ENCODE measurements at regions not wholly inside any gene's neighbourhood (a gene's known extent, or its start where the extent isn't known, plus 50 kb on each side); places are given as distances from the start of the nearest gene placed in this dataset.

- Histone ChIP-seq H3K9ac (ENCODE audit: low read depth in 1 of 2, low read length in 2 of 2) (no peak overlapping the region), H3K27me3 (ENCODE audit: control insufficient read depth in 1 of 2, insufficient read depth in 2 of 2, low read length in 2 of 2) (no peaks in the 10 kb centered on the region), H3K9me3 (ENCODE audit: control insufficient read depth in 1 of 2, low read length in 2 of 2) (no peaks in the 10 kb centered on the region)
Measured at GRCh38 chr9:95620722-95621121, 104.0 kb upstream of the PTCH1 start.

GRCh38 chr9:95620314-95620713 is 103.5 kb upstream of the PTCH1 start:
- no peak overlapping the region for H3K4me3 ChIP-seq (ENCODE audit: low read depth in 1 of 2, low read length in 2 of 2)
- no peaks in the 10 kb centered on the region for H3K4me1 ChIP-seq (ENCODE audit: control insufficient read depth in 1 of 2, insufficient read depth in 2 of 2, low read length in 2 of 2)
- H3K9me3 ChIP-seq (ENCODE audit: control insufficient read depth in 1 of 2, low read length in 2 of 2), result no peaks in the 10 kb centered on the region
- no peaks in the 10 kb centered on the region for H3K27me3 ChIP-seq (ENCODE audit: control insufficient read depth in 1 of 2, insufficient read depth in 2 of 2, low read length in 2 of 2)
- H3K9ac ChIP-seq (ENCODE audit: low read depth in 1 of 2, low read length in 2 of 2), result no peak overlapping the region
- H3K27ac ChIP-seq (ENCODE audit: low read depth, low read length), result no peak overlapping the region
- H3K36me3 ChIP-seq (ENCODE audit: control insufficient read depth in 1 of 2, insufficient read depth in 2 of 2, low read length in 2 of 2), result no peaks in the 10 kb centered on the region

More at GRCh38 chr9:95620722-95621121, 104.0 kb upstream of the PTCH1 start:
- H3K4me1 ChIP-seq (ENCODE audit: control insufficient read depth in 1 of 2, insufficient read depth in 2 of 2, low read length in 2 of 2), result no peaks in the 10 kb centered on the region
- no peaks in the 10 kb centered on the region for H3K36me3 ChIP-seq (ENCODE audit: control insufficient read depth in 1 of 2, insufficient read depth in 2 of 2, low read length in 2 of 2)
- no peak overlapping the region for H3K4me3 ChIP-seq (ENCODE audit: low read depth in 1 of 2, low read length in 2 of 2)
- H3K27ac ChIP-seq (ENCODE audit: low read depth, low read length), result no peak overlapping the region

- Histone ChIP-seq H3K36me3 (ENCODE audit: control insufficient read depth in 1 of 2, insufficient read depth in 2 of 2, low read length in 2 of 2) (no peaks in the 10 kb centered on the region), H3K4me1 (ENCODE audit: control insufficient read depth in 1 of 2, insufficient read depth in 2 of 2, low read length in 2 of 2) (no peaks in the 10 kb centered on the region), H3K27ac (ENCODE audit: low read depth, low read length) (no peak overlapping the region), H3K9me3 (ENCODE audit: control insufficient read depth in 1 of 2, low read length in 2 of 2) (no peaks in the 10 kb centered on the region), H3K27me3 (ENCODE audit: control insufficient read depth in 1 of 2, insufficient read depth in 2 of 2, low read length in 2 of 2) (no peaks in the 10 kb centered on the region), H3K9ac (ENCODE audit: low read depth in 1 of 2, low read length in 2 of 2) (no peak overlapping the region), H3K4me3 (ENCODE audit: low read depth in 1 of 2, low read length in 2 of 2) (no peak overlapping the region)
Measured at GRCh38 chr9:95615246-95615645, 98.5 kb upstream of the PTCH1 start.

DNA sequence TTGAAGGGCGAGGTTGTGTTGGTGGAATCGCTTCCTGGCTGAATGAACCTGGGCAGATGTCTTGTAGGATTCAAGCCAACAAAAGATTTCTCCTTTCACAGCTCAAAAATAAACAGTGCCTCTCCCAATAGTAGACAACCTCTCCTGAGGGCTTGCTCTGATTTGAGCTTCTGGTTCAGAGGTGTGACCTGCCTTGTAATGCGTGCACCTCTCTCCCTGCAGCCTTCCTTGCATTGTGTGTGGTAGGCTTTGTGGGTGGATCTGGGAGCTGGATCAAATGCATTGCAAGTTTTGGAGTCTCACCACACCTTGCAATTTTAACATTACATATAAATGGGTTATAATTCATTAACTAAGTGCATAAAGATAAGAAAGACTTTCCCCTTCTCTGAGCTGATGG is 96.9 kb upstream of the PTCH1 start:
- no peak overlapping the region for H3K9ac ChIP-seq (ENCODE audit: low read depth in 1 of 2, low read length in 2 of 2)
- no peaks in the 10 kb centered on the region for H3K4me1 ChIP-seq (ENCODE audit: control insufficient read depth in 1 of 2, insufficient read depth in 2 of 2, low read length in 2 of 2)
- H3K36me3 ChIP-seq (ENCODE audit: control insufficient read depth in 1 of 2, insufficient read depth in 2 of 2, low read length in 2 of 2), result no peaks in the 10 kb centered on the region
- H3K27me3 ChIP-seq (ENCODE audit: control insufficient read depth in 1 of 2, insufficient read depth in 2 of 2, low read length in 2 of 2), result no peaks in the 10 kb centered on the region
- no peaks in the 10 kb centered on the region for H3K9me3 ChIP-seq (ENCODE audit: control insufficient read depth in 1 of 2, low read length in 2 of 2)
- no peak overlapping the region for H3K4me3 ChIP-seq (ENCODE audit: low read depth in 1 of 2, low read length in 2 of 2)
- H3K27ac ChIP-seq (ENCODE audit: low read depth, low read length), result no peak overlapping the region

- H3K9me3 ChIP-seq (ENCODE audit: control insufficient read depth in 1 of 2, low read length in 2 of 2), result no peaks in the 10 kb centered on the region
- no peaks in the 10 kb centered on the region for H3K4me1 ChIP-seq (ENCODE audit: control insufficient read depth in 1 of 2, insufficient read depth in 2 of 2, low read length in 2 of 2)
- H3K36me3 ChIP-seq (ENCODE audit: control insufficient read depth in 1 of 2, insufficient read depth in 2 of 2, low read length in 2 of 2), result no peaks in the 10 kb centered on the region
- no peak overlapping the region for H3K9ac ChIP-seq (ENCODE audit: low read depth in 1 of 2, low read length in 2 of 2)
- no peak overlapping the region for H3K27ac ChIP-seq (ENCODE audit: low read depth, low read length)
- no peaks in the 10 kb centered on the region for H3K27me3 ChIP-seq (ENCODE audit: control insufficient read depth in 1 of 2, insufficient read depth in 2 of 2, low read length in 2 of 2)
- H3K4me3 ChIP-seq (ENCODE audit: low read depth in 1 of 2, low read length in 2 of 2), result no peak overlapping the region
Measured at GRCh38 chr9:95611354-95611753, 94.6 kb upstream of the PTCH1 start.

DNA sequence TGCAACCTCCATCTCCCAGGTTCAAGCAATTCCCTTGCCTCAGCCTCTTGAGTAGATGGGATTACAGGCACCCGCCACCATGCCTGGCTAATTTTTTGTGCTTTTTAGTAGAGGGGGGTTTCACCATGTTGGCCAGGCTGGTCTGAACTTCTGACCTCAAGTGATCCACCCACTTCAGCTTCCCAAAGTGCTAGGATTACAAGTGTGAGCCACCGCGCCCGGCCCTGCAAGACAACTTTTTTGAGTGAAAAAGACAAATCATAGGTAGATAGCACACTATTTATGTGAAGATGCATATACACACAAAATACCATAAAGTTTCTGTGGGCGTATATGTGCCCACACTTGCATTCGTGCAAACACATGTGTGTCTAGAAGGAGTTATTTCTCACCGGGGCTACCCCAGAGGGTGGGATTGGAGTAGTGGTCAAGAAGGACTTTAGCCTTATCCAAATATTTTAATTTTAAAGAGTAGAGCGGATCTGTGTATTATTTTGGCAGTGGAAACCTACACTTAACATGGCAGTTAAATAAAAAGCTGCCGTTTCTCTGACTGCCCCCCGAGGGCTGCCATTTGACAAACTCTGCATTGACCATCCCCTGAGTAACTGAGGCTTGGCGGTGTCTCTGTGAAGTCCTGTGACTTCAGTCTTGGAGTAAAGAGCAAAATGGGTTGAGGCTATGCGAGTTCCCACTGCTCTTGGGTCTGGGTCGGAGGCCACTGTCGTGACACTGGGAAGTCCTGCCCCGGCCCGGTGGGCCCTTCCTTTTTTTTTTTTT is 93.4 kb upstream of the PTCH1 start:
- no peak overlapping the region for H3K4me3 ChIP-seq (ENCODE audit: low read depth in 1 of 2, low read length in 2 of 2)
- H3K36me3 ChIP-seq (ENCODE audit: control insufficient read depth in 1 of 2, insufficient read depth in 2 of 2, low read length in 2 of 2), result no peaks in the 10 kb centered on the region
- no peaks in the 10 kb centered on the region for H3K4me1 ChIP-seq (ENCODE audit: control insufficient read depth in 1 of 2, insufficient read depth in 2 of 2, low read length in 2 of 2)
- no peaks in the 10 kb centered on the region for H3K27me3 ChIP-seq (ENCODE audit: control insufficient read depth in 1 of 2, insufficient read depth in 2 of 2, low read length in 2 of 2)
- H3K9ac ChIP-seq (ENCODE audit: low read depth in 1 of 2, low read length in 2 of 2), result no peak overlapping the region
- H3K9me3 ChIP-seq (ENCODE audit: control insufficient read depth in 1 of 2, low read length in 2 of 2), result no peaks in the 10 kb centered on the region
- H3K27ac ChIP-seq (ENCODE audit: low read depth, low read length), result no peak overlapping the region

DNA sequence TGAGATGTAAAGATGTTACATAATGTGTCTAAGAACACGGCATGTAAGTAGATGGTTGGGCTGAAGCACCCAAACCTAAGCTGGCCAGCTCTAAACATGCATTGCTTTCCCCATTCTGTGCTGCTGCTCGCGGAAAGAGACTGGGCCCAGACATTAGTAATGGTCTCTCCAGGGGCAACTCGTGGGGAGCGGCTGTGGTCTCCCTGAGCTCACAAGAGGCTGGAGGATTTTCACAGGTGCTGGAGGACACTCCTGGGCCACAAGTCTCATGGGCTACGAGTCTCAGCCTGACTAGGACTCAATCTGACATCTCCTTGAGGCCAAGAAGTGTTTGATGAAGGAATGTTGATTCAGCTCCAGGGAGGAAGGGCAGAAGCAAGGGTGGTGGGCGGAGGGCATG is 92.7 kb upstream of the PTCH1 start:
- Histone ChIP-seq H3K9me3 (ENCODE audit: control insufficient read depth in 1 of 2, low read length in 2 of 2) (no peaks in the 10 kb centered on the region), H3K4me1 (ENCODE audit: control insufficient read depth in 1 of 2, insufficient read depth in 2 of 2, low read length in 2 of 2) (no peaks in the 10 kb centered on the region), H3K36me3 (ENCODE audit: control insufficient read depth in 1 of 2, insufficient read depth in 2 of 2, low read length in 2 of 2) (no peaks in the 10 kb centered on the region), H3K27me3 (ENCODE audit: control insufficient read depth in 1 of 2, insufficient read depth in 2 of 2, low read length in 2 of 2) (no peaks in the 10 kb centered on the region), H3K27ac (ENCODE audit: low read depth, low read length) (no peak overlapping the region), H3K4me3 (ENCODE audit: low read depth in 1 of 2, low read length in 2 of 2) (no peak overlapping the region), H3K9ac (ENCODE audit: low read depth in 1 of 2, low read length in 2 of 2) (no peak overlapping the region)

DNA sequence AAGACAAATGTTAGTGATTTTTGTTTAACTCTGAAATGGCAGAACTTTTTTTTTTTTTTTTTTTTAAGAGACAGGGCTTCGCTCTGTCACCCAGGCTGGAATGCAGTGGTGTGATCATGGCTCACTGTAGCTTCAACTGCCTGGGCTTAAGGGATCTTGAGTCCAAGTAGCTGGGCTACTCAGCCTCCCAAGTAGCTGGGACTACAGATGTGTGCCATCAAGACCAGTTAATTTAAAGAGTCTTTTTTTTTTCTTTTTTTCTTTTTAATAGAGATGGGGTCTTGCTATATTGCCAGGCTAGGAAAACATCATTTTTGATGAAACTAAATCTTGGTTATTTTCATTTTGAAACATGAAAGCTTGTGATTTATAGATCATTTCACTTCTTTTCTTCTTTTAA is 91.6 kb upstream of the PTCH1 start:
- Histone ChIP-seq H3K4me1 (ENCODE audit: control insufficient read depth in 1 of 2, insufficient read depth in 2 of 2, low read length in 2 of 2) (no peaks in the 10 kb centered on the region), H3K9ac (ENCODE audit: low read depth in 1 of 2, low read length in 2 of 2) (no peak overlapping the region), H3K27ac (ENCODE audit: low read depth, low read length) (no peak overlapping the region), H3K9me3 (ENCODE audit: control insufficient read depth in 1 of 2, low read length in 2 of 2) (no peaks in the 10 kb centered on the region), H3K27me3 (ENCODE audit: control insufficient read depth in 1 of 2, insufficient read depth in 2 of 2, low read length in 2 of 2) (no peaks in the 10 kb centered on the region), H3K36me3 (ENCODE audit: control insufficient read depth in 1 of 2, insufficient read depth in 2 of 2, low read length in 2 of 2) (no peaks in the 10 kb centered on the region), H3K4me3 (ENCODE audit: low read depth in 1 of 2, low read length in 2 of 2) (no peak overlapping the region)

- H3K4me1 ChIP-seq (ENCODE audit: control insufficient read depth in 1 of 2, insufficient read depth in 2 of 2, low read length in 2 of 2), result no peaks in the 10 kb centered on the region
- no peaks in the 10 kb centered on the region for H3K27me3 ChIP-seq (ENCODE audit: control insufficient read depth in 1 of 2, insufficient read depth in 2 of 2, low read length in 2 of 2)
- no peak overlapping the region for H3K9ac ChIP-seq (ENCODE audit: low read depth in 1 of 2, low read length in 2 of 2)
- no peak overlapping the region for H3K27ac ChIP-seq (ENCODE audit: low read depth, low read length)
- H3K36me3 ChIP-seq (ENCODE audit: control insufficient read depth in 1 of 2, insufficient read depth in 2 of 2, low read length in 2 of 2), result no peaks in the 10 kb centered on the region
- no peaks in the 10 kb centered on the region for H3K9me3 ChIP-seq (ENCODE audit: control insufficient read depth in 1 of 2, low read length in 2 of 2)
- no peak overlapping the region for H3K4me3 ChIP-seq (ENCODE audit: low read depth in 1 of 2, low read length in 2 of 2)
Measured at GRCh38 chr9:95607507-95607906, 90.7 kb upstream of the PTCH1 start.

- H3K9ac ChIP-seq (ENCODE audit: low read depth in 1 of 2, low read length in 2 of 2), result no peak overlapping the region
- no peaks in the 10 kb centered on the region for H3K27me3 ChIP-seq (ENCODE audit: control insufficient read depth in 1 of 2, insufficient read depth in 2 of 2, low read length in 2 of 2)
- H3K9me3 ChIP-seq (ENCODE audit: control insufficient read depth in 1 of 2, low read length in 2 of 2), result no peaks in the 10 kb centered on the region
- H3K27ac ChIP-seq (ENCODE audit: low read depth, low read length), result no peak overlapping the region
- H3K4me1 ChIP-seq (ENCODE audit: control insufficient read depth in 1 of 2, insufficient read depth in 2 of 2, low read length in 2 of 2), result no peaks in the 10 kb centered on the region
- H3K4me3 ChIP-seq (ENCODE audit: low read depth in 1 of 2, low read length in 2 of 2), result no peak overlapping the region
- no peaks in the 10 kb centered on the region for H3K36me3 ChIP-seq (ENCODE audit: control insufficient read depth in 1 of 2, insufficient read depth in 2 of 2, low read length in 2 of 2)
Measured at GRCh38 chr9:95606489-95607350, 89.9 kb upstream of the PTCH1 start.
